GM21528 (cell line): ENCODE measurements at regions not wholly inside any gene's neighbourhood (a gene's known extent, or its start where the extent isn't known, plus 50 kb on each side); places are given as distances from the start of the nearest gene placed in this dataset.

Experiments
- ATAC-seq: cut with Tn5 transposase; IDR thresholded peaks from one replicate; pipeline ENCODE4 v1.9.1; 2021; ENCODE audit warnings: mild to moderate bottlenecking, moderate library complexity; ENCODE audit not compliant: unreplicated experiment, low FRiP score

GRCh38 chr9:86766511-86766910, 180.8 kb downstream of the GAS1 start:
- no peak for ATAC-seq

- no peak for ATAC-seq
Observed at GRCh38 chr9:86765746-86766430, 181.4 kb downstream of the GAS1 start.

GRCh38 chr9:86764671-86765343, 182.5 kb downstream of the GAS1 start:
- no peak for ATAC-seq

GRCh38 chr9:86764221-86764624, 183.1 kb downstream of the GAS1 start:
- no peak for ATAC-seq

GRCh38 chr9:86763791-86764190, 183.5 kb downstream of the GAS1 start:
- ATAC-seq = no peak

GRCh38 chr9:86757382-86757720, 190.0 kb downstream of the GAS1 start:
- no peak for ATAC-seq

- no peak for ATAC-seq
Observed at GRCh38 chr9:86756576-86757381, 190.5 kb downstream of the GAS1 start.

GRCh38 chr9:86755561-86755941, 191.8 kb downstream of the GAS1 start:
- ATAC-seq = no peak

GRCh38 chr9:86754581-86755560, 192.4 kb downstream of the GAS1 start:
- ATAC-seq = no peak

- ATAC-seq = no peak
Observed at GRCh38 chr9:86753836-86754235, 193.5 kb downstream of the GAS1 start.

GRCh38 chr9:86752733-86753132, 194.6 kb downstream of the GAS1 start:
- ATAC-seq = no peak

GRCh38 chr9:86751956-86752355, 195.3 kb downstream of the GAS1 start:
- no peak for ATAC-seq

GRCh38 chr9:86751207-86751606, 196.1 kb downstream of the GAS1 start:
- ATAC-seq = no peak

GRCh38 chr9:86749894-86750255, 197.4 kb downstream of the GAS1 start:
- no peak for ATAC-seq

- no peak for ATAC-seq
Observed at GRCh38 chr9:86749161-86749893, 198.0 kb downstream of the GAS1 start.

- no peak for ATAC-seq
Observed at GRCh38 chr9:86747711-86748110, 199.6 kb downstream of the GAS1 start.

GRCh38 chr9:86741311-86742208, 205.7 kb downstream of the GAS1 start:
- ATAC-seq = no peak

- no peak for ATAC-seq
Observed at GRCh38 chr9:86735772-86736458, 211.4 kb downstream of the GAS1 start.
